ENCODE measurements at regions not wholly inside any gene's neighbourhood (a gene's known extent, or its start where the extent isn't known, plus 50 kb on each side); places are given as distances from the start of the nearest gene placed in this dataset.

GRCh38 chr10:9733766-9734165, 1283.9 kb upstream of the CELF2 start:
- H3K9me3 ChIP-seq (replicated peaks; ENCODE audit: control insufficient read depth, insufficient read depth, low read length) = no peaks in the 10 kb centered on the region
- TF ChIP-seq MYB (IDR thresholded peaks at IDR 0.05; ENCODE audit: borderline replicate concordance, low read depth, low read length) (no peak), HDGF (IDR thresholded peaks at IDR 0.05) (no peak), POU2F2 (IDR thresholded peaks at IDR 0.05; ENCODE audit: borderline replicate concordance, low read depth, low read length) (no peak), EP300 (IDR thresholded peaks at IDR 0.05; ENCODE audit: borderline replicate concordance in 1 of 2, control insufficient read depth in 1 of 2, low read depth in 2 of 2, low read length in 2 of 2) (no peak), SRF (IDR thresholded peaks at IDR 0.05; ENCODE audit: low read depth in 2 of 2, low read length in 2 of 2) (no peak), POLR2A (IDR thresholded peaks at IDR 0.05; ENCODE audit: low read depth, low read length) (no peak)
- TF ChIP-seq, protein P1, sequence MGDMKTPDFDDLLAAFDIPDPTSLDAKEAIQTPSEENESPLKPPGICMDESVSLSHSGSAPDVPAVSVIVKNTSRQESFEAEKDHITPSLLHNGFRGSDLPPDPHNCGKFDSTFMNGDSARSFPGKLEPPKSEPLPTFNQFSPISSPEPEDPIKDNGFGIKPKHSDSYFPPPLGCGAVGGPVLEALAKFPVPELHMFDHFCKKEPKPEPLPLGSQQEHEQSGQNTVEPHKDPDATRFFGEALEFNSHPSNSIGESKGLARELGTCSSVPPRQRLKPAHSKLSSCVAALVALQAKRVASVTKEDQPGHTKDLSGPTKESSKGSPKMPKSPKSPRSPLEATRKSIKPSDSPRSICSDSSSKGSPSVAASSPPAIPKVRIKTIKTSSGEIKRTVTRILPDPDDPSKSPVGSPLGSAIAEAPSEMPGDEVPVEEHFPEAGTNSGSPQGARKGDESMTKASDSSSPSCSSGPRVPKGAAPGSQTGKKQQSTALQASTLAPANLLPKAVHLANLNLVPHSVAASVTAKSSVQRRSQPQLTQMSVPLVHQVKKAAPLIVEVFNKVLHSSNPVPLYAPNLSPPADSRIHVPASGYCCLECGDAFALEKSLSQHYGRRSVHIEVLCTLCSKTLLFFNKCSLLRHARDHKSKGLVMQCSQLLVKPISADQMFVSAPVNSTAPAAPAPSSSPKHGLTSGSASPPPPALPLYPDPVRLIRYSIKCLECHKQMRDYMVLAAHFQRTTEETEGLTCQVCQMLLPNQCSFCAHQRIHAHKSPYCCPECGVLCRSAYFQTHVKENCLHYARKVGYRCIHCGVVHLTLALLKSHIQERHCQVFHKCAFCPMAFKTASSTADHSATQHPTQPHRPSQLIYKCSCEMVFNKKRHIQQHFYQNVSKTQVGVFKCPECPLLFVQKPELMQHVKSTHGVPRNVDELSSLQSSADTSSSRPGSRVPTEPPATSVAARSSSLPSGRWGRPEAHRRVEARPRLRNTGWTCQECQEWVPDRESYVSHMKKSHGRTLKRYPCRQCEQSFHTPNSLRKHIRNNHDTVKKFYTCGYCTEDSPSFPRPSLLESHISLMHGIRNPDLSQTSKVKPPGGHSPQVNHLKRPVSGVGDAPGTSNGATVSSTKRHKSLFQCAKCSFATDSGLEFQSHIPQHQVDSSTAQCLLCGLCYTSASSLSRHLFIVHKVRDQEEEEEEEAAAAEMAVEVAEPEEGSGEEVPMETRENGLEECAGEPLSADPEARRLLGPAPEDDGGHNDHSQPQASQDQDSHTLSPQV (IDR thresholded peaks at IDR 0.05) = no peak
- no peaks in the 10 kb centered on the region for H4K20me1 ChIP-seq (ENCODE audit: control insufficient read depth, insufficient read depth)
- no peak overlapping the region for H3K4me3 ChIP-seq
- no peak overlapping the region for H3K27ac ChIP-seq (ENCODE audit: control insufficient read depth, insufficient read depth)
- SMC1A ChIA-PET (ENCODE audit: uncharacterized antibody, unreplicated experiment) = no interaction called here
- ATAC-seq = no peak
- 0% methylated on average over 1 of the region's 1 CpG for WGBS (ENCODE audit: insufficient coverage, insufficient replicate concordance, low lambda C conversion rate, missing lambda C conversion rate)
- no peaks in the 10 kb centered on the region for H3K79me2 ChIP-seq (ENCODE audit: control insufficient read depth, insufficient read depth, low read length)
- intact Hi-C loops (cut with micrococcal nuclease; ENCODE audit: unreplicated experiment) (no loop called here), in situ Hi-C loops (cut with MboI) (no loop called here)
- POLR2A ChIA-PET = no interaction called here
- no peak for FAIRE-seq
- H3K36me3 ChIP-seq (ENCODE audit: control insufficient read depth in 2 of 2, insufficient read depth in 2 of 2, low read length in 1 of 2) = no peaks in the 10 kb centered on the region
- BruUV-seq (replicated peaks) = no TSS peak
- CTCF ChIA-PET = no interaction called here
- RAD21 ChIA-PET (ENCODE audit: unreplicated experiment) = no interaction called here
- H3K27me3 ChIP-seq (replicated peaks in 1 of 2; ENCODE audit: control insufficient read depth in 2 of 2, insufficient read depth in 2 of 2, low read length in 1 of 2) = no peaks in the 10 kb centered on the region
- no peak overlapping the region for H3K4me2 ChIP-seq (ENCODE audit: control insufficient read depth, insufficient read depth)
- no peak overlapping the region for H3K9ac ChIP-seq (ENCODE audit: control insufficient read depth, insufficient read depth, low read length)
- no peak overlapping the region for H2AFZ ChIP-seq (ENCODE audit: control insufficient read depth, low read depth, low read length)
- DNase-seq (ENCODE audit: low read depth, low spot score) = no peak
- no peaks in the 10 kb centered on the region for H3K4me1 ChIP-seq (ENCODE audit: control insufficient read depth, insufficient read depth, low read length)
